ENCODE measurements at regions not wholly inside any gene's neighbourhood (a gene's known extent, or its start where the extent isn't known, plus 50 kb on each side); places are given as distances from the start of the nearest gene placed in this dataset.

GRCh38 chr15:96276438-96277210, 53.9 kb upstream of the NR2F2 start:
- DNase-seq = no peak
- 89 to 95% (median 90%) methylated on average over 4 of the region's 4 CpGs for WGBS, 4 donors

More at GRCh38 chr15:96276438-96277210, 53.9 kb upstream of the NR2F2 start:
- Histone ChIP-seq H3K9me3 (replicated peaks in 1 of 3) (no peaks in the 10 kb centered on the region), H3K27me3 (no peaks in the 10 kb centered on the region), H3K27ac (no peak overlapping the region), H3K4me3 (no peak overlapping the region), H3K36me3 (replicated peaks in 1 of 2) (no peaks in the 10 kb centered on the region), H3K4me1 (replicated peaks in 1 of 2) (no peaks in the 10 kb centered on the region)
- TF ChIP-seq POLR2A (IDR thresholded peaks at IDR 0.05) (no peak), CTCF (IDR thresholded peaks at IDR 0.05) (no peak)
- intact Hi-C loops (cut with DNase I) = no loop called here

Small RNA genes in the stretch of these regions (small RNA-seq; reads per million reads assigned to genes)
- 0 reads per million in 2 donors for gene AC012409.4
- 0.17 to 0.24 reads per million in 2 donors for gene RNU2-3P
